ENCODE measurements at regions not wholly inside any gene's neighbourhood (a gene's known extent, or its start where the extent isn't known, plus 50 kb on each side); places are given as distances from the start of the nearest gene placed in this dataset.

DNA sequence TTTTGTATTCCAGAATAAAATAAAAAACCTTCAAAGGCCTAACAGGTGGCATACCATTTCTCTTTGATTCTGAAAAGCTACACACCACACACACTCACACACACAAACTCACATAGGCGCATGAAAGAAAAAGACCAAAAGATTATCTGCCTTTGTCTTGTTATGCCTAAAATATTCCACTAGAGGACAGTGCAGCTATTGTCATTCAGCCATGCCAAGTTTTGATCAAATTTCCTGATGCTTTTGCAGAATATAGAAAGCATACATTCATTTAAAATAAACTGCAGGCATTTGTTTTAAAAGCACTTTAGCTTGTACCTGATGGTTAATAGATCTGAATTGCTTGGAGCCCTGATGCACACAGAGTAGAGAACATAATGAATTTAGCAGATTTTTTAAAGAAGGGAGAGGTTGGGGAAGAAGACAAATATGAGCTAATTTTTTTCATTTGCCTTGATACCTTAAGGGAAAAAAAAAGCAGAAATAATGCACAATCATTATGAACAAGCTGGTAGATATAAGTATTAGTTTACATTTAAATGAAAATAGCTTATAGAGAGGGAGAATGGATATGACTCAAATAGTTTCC is 1766.9 kb upstream of the SEL1L start:
- ChIA-PET CTCF (interaction anchor here (1.1 kb wide), 1 partner anchor 17 kb away, joined by 3 read pairs; no protein-coding TSS in a partner anchor), POLR2A (no interaction called here)
- ATAC-seq (no peak), FAIRE-seq (no peak), DNase-seq (ENCODE audit: low read depth in 1 of 2, low spot score in 1 of 2) (peak in 1 of 2 experiments; percentile 19)
- Histone ChIP-seq H3K27ac (no peak overlapping the region), H3K4me3 (no peak overlapping the region), H3K9me3 (no peaks in the 10 kb centered on the region), H3K4me1 (no peaks in the 10 kb centered on the region), H3K4me2 (no peak overlapping the region)
- TF ChIP-seq ZSCAN20 (CRISPR knock-in tag; IDR thresholded peaks at IDR 0.05) = no peak
- TF ChIP-seq, protein P1, sequence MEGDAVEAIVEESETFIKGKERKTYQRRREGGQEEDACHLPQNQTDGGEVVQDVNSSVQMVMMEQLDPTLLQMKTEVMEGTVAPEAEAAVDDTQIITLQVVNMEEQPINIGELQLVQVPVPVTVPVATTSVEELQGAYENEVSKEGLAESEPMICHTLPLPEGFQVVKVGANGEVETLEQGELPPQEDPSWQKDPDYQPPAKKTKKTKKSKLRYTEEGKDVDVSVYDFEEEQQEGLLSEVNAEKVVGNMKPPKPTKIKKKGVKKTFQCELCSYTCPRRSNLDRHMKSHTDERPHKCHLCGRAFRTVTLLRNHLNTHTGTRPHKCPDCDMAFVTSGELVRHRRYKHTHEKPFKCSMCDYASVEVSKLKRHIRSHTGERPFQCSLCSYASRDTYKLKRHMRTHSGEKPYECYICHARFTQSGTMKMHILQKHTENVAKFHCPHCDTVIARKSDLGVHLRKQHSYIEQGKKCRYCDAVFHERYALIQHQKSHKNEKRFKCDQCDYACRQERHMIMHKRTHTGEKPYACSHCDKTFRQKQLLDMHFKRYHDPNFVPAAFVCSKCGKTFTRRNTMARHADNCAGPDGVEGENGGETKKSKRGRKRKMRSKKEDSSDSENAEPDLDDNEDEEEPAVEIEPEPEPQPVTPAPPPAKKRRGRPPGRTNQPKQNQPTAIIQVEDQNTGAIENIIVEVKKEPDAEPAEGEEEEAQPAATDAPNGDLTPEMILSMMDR (IDR thresholded peaks at IDR 0.05) = peak; percentile 56
- TF ChIP-seq, protein P2, sequence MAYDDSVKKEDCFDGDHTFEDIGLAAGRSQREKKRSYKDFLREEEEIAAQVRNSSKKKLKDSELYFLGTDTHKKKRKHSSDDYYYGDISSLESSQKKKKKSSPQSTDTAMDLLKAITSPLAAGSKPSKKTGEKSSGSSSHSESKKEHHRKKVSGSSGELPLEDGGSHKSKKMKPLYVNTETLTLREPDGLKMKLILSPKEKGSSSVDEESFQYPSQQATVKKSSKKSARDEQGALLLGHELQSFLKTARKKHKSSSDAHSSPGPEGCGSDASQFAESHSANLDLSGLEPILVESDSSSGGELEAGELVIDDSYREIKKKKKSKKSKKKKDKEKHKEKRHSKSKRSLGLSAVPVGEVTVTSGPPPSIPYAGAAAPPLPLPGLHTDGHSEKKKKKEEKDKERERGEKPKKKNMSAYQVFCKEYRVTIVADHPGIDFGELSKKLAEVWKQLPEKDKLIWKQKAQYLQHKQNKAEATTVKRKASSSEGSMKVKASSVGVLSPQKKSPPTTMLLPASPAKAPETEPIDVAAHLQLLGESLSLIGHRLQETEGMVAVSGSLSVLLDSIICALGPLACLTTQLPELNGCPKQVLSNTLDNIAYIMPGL (CRISPR knock-in tag; IDR thresholded peaks at IDR 0.05; ENCODE audit: borderline replicate concordance) = no peak
- TF ChIP-seq SMC3 (IDR thresholded peaks at IDR 0.05) = peak; percentile 59
- TF ChIP-seq RAD21 (conservative IDR thresholded peaks at IDR 0.05 in 1 of 2, IDR thresholded peaks at IDR 0.05 in 1 of 2) = peak; percentile 67 to 70
- TF ChIP-seq CBX2 (IDR thresholded peaks at IDR 0.05; ENCODE audit: borderline replicate concordance, low read depth) = no peak
- TF ChIP-seq, protein P3, sequence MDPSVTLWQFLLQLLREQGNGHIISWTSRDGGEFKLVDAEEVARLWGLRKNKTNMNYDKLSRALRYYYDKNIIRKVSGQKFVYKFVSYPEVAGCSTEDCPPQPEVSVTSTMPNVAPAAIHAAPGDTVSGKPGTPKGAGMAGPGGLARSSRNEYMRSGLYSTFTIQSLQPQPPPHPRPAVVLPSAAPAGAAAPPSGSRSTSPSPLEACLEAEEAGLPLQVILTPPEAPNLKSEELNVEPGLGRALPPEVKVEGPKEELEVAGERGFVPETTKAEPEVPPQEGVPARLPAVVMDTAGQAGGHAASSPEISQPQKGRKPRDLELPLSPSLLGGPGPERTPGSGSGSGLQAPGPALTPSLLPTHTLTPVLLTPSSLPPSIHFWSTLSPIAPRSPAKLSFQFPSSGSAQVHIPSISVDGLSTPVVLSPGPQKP (IDR thresholded peaks at IDR 0.05; ENCODE audit: low read depth, low read length) = no peak
- 3% methylated on average over 1 of the region's 1 CpG for WGBS (ENCODE audit: missing lambda C conversion rate)

DNA sequence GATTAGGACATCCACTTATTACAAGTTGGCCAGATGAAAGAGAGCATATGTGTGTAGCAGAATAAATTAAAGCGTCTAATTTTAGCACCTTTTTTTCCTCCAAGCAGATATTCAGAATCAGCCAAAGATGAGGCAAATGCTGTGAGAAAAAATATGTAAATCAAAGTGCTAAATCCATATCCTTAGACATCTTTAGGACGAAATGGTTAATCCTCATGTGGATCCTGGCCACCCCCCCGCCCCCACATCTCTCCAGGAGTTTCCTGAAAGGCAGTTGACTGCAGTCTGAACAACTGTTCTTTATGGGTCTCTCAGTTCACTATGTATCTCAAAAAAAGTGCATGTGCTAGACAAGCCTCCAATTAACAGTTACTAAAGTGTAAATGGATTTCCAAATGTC is 1768.1 kb upstream of the SEL1L start:
- Histone ChIP-seq H3K4me2 (no peak overlapping the region), H3K27ac (no peak overlapping the region), H3K4me1 (no peaks in the 10 kb centered on the region), H3K4me3 (no peak overlapping the region), H3K9me3 (no peaks in the 10 kb centered on the region)
- TF ChIP-seq RFX5 (IDR thresholded peaks at IDR 0.05) (no peak), ZC3H11A (IDR thresholded peaks at IDR 0.05) (no peak), HDAC2 (IDR thresholded peaks at IDR 0.05) (no peak), NPAS2 (CRISPR knock-in tag; IDR thresholded peaks at IDR 0.05; ENCODE audit: borderline replicate concordance) (no peak), NR3C1 (IDR thresholded peaks at IDR 0.05) (no peak), ESRRA (IDR thresholded peaks at IDR 0.05; ENCODE audit: borderline replicate concordance, low read length) (no peak), EHF (CRISPR knock-in tag; IDR thresholded peaks at IDR 0.05) (no peak)
- no peak for DNase-seq (ENCODE audit: low read depth in 1 of 2, low spot score in 1 of 2)
- ChIA-PET POLR2A (no interaction called here), CTCF (no interaction called here)
- 22% methylated on average over 3 of the region's 3 CpGs for WGBS (ENCODE audit: missing lambda C conversion rate)
- no peak for ATAC-seq
- no peak for FAIRE-seq

DNA sequence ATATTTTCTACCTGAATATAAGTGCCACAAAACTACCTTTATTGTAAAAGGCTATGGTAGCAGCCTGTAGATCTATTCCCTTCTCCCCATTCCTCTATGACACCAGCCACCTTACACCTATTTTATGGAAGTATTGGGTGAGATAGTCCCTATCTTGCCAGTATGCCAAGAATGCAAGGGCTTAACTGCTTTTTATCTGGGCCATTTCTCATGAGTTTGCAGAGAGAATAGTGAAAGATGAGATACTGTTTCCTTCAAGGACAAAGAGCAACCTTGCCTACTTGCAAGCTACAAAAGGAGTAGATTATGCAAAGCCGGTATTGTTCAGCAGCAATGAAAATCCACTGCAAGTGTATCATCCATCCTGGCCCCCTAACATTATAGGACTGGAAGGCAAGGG is 1775.6 kb upstream of the SEL1L start:
- 0% methylated on average over 1 of the region's 1 CpG for WGBS (ENCODE audit: missing lambda C conversion rate)
- FAIRE-seq = no peak
- TF ChIP-seq, protein P4, sequence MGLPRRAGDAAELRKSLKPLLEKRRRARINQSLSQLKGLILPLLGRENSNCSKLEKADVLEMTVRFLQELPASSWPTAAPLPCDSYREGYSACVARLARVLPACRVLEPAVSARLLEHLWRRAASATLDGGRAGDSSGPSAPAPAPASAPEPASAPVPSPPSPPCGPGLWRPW (IDR thresholded peaks at IDR 0.05) = no peak
- TF ChIP-seq MAFK (IDR thresholded peaks at IDR 0.05; ENCODE audit: partially characterized antibody) (no peak), HOXA7 (CRISPR knock-in tag; IDR thresholded peaks at IDR 0.05) (no peak)
- Histone ChIP-seq H3K4me3 (no peak overlapping the region), H3K4me1 (no peaks in the 10 kb centered on the region), H3K4me2 (no peak overlapping the region), H3K27ac (no peak overlapping the region), H3K9me3 (no peaks in the 10 kb centered on the region; the same call in 2 of the 3 replicates)
- ChIA-PET POLR2A (no interaction called here), CTCF (no interaction called here)
- no peak for DNase-seq (ENCODE audit: low read depth in 1 of 2, low spot score in 1 of 2)
- no peak for ATAC-seq
